Smooth muscle cell (in vitro differentiated cells): ENCODE measurements at regions not wholly inside any gene's neighbourhood (a gene's known extent, or its start where the extent isn't known, plus 50 kb on each side); places are given as distances from the start of the nearest gene placed in this dataset.
"Not testable (repeated sequence)": the region's sequence is repeated elsewhere in the genome, so short reads cannot be mapped to it uniquely, and the experiment has no call there.

Source experiments
- DNase-seq: peaks from one replicate; lab custom pipeline; 2025; ENCODE audit not compliant: unreplicated experiment; lab: John Stamatoyannopoulos, UW
- H2AFZ ChIP-seq: fragments of 200-600 bp; sonication (generic); 2 replicates; pipeline ENCODE4 v1.6.0; 2016; ENCODE audit warnings: antibody characterized with exemption, low read depth, mild to moderate bottlenecking
- H3F3A ChIP-seq: fragments of 200-600 bp; sonication (generic); 2 replicates; pipeline ENCODE4 v1.6.0; 2017; ENCODE audit warnings: antibody characterized with exemption, low read depth
- H3K27ac ChIP-seq: fragments of 200-600 bp; sonication (generic); 2 replicates; pipeline ENCODE4 v1.5.1; 2016; ENCODE audit warnings: low read depth, mild to moderate bottlenecking
- H3K27me3 ChIP-seq: fragments of 200-600 bp; sonication (generic); 2 replicates; pipeline ENCODE4 v1.6.1; 2016; ENCODE audit warnings: low read depth, mild to moderate bottlenecking
- H3K36me3 ChIP-seq: fragments of 200-600 bp; sonication (generic); 2 replicates; pipeline ENCODE4 v1.5.1; 2016; ENCODE audit warnings: low read depth
- H3K4me1 ChIP-seq: fragments of 200-600 bp; sonication (generic); 2 replicates; pipeline ENCODE4 v1.5.1; 2016; ENCODE audit warnings: low read depth
- H3K4me2 ChIP-seq: fragments of 200-600 bp; sonication (generic); 2 replicates; pipeline ENCODE4 v1.6.0; 2016; ENCODE audit warnings: mild to moderate bottlenecking
- H3K4me3 ChIP-seq: fragments of 200-600 bp; sonication (generic); 2 replicates; pipeline ENCODE4 v1.5.1; 2016; ENCODE audit warnings: mild to moderate bottlenecking
- H3K79me2 ChIP-seq: fragments of 200-600 bp; sonication (generic); 2 replicates; pipeline ENCODE4 v1.6.0; 2016; ENCODE audit warnings: low read depth, mild to moderate bottlenecking
- H3K9ac ChIP-seq: fragments of 200-600 bp; sonication (generic); 2 replicates; pipeline ENCODE4 v1.6.0; 2016; ENCODE audit warnings: low read depth
- H3K9me3 ChIP-seq: fragments of 200-600 bp; sonication (generic); replicated peaks from 2 replicates; pipeline ENCODE4 v1.5.1; 2016; ENCODE audit warnings: low read depth
- H4K20me1 ChIP-seq: fragments of 200-600 bp; sonication (generic); 2 replicates; pipeline ENCODE4 v1.6.0; 2016; ENCODE audit warnings: low read depth
- CTCF ChIP-seq: fragments of 200-600 bp; sonication (generic); IDR thresholded peaks from 2 replicates; pipeline ENCODE4 v1.5.1; 2017; ENCODE audit warnings: borderline replicate concordance, mild to moderate bottlenecking, antibody characterized with exemption; ENCODE audit not compliant: insufficient read depth, poor library complexity, severe bottlenecking
- WGBS: methylation state at CpG from one replicate; pipeline ENCODE4 v1.1.7; 2016; ENCODE audit warnings: low lambda C conversion rate; 5-methylcytosine and 5-hydroxymethylcytosine counted together

DNA sequence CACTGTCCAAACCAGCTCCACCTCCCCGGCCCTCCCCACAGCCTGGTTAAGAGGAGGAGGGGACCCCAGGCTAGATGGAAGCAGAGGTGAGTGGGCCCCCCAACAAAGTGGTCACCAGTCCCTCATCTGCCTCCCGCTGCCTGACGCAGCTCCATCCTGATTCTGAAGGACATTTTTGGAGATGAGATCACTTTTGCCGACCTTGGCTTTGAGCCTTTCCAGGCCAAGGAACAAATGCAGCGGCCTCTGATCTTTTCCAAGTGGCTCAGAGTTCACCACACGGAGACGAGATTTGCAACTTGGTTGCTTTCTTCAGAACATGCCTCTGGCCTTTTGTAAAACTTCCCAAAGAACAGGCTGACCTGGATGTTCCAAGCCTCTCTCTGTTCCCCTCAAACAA, 223.1 kb downstream of the NPHP4 start:
- H4K20me1 ChIP-seq: no peaks in the 10 kb centered on the region

GRCh38 chr1:5768014-5768413, 224.2 kb downstream of the NPHP4 start:
- no peaks in the 10 kb centered on the region for H3K79me2 ChIP-seq
- H3K4me1 ChIP-seq: peaks cover 5% of the 10 kb centered on the region
- H3K9ac ChIP-seq: no peak overlapping the region
- peaks cover 8% of the 10 kb centered on the region for H3K27me3 ChIP-seq
- no peaks in the 10 kb centered on the region for H3K36me3 ChIP-seq
- DNase-seq: no peak
- H3K27ac ChIP-seq: no peak overlapping the region
- no peaks in the 10 kb centered on the region for H3F3A ChIP-seq
- H4K20me1 ChIP-seq: no peaks in the 10 kb centered on the region
- H3K4me2 ChIP-seq: no peak overlapping the region
- H2AFZ ChIP-seq: no peak overlapping the region
- TF ChIP-seq CTCF: no peak
- H3K4me3 ChIP-seq: no peak overlapping the region
- WGBS: 72% methylated on average over 10 of the region's 10 CpGs
- no peaks in the 10 kb centered on the region for H3K9me3 ChIP-seq

More for the DNA sequence above, 223.1 kb downstream of the NPHP4 start:
- 87% methylated on average over 7 of the region's 7 CpGs for WGBS
- H3K36me3 ChIP-seq: no peaks in the 10 kb centered on the region
- H3F3A ChIP-seq: no peaks in the 10 kb centered on the region
- peaks cover 8% of the 10 kb centered on the region for H3K27me3 ChIP-seq
- no peaks in the 10 kb centered on the region for H3K79me2 ChIP-seq
- TF ChIP-seq CTCF: no peak
- no peak overlapping the region for H3K4me2 ChIP-seq
- H3K4me3 ChIP-seq: no peak overlapping the region
- no peak overlapping the region for H3K27ac ChIP-seq
- H3K9ac ChIP-seq: no peak overlapping the region
- H2AFZ ChIP-seq: no peak overlapping the region
- no peak for DNase-seq
- H3K4me1 ChIP-seq: peaks cover 5% of the 10 kb centered on the region
- no peaks in the 10 kb centered on the region for H3K9me3 ChIP-seq

- H3K79me2 ChIP-seq, H3F3A ChIP-seq, H3K36me3 ChIP-seq, H4K20me1 ChIP-seq, H3K4me3 ChIP-seq, H3K27ac ChIP-seq, H3K4me2 ChIP-seq, H2AFZ ChIP-seq, H3K27me3 ChIP-seq, DNase-seq, H3K9me3 ChIP-seq, H3K9ac ChIP-seq, H3K4me1 ChIP-seq: not testable (repeated sequence)
- WGBS: 46% methylated on average over 12 of the region's 12 CpGs
These were observed 225.2 kb downstream of the NPHP4 start for GRCh38 chr1:5766996-5767395.

GRCh38 chr1:5765997-5766913, 226.0 kb downstream of the NPHP4 start:
- Histone ChIP-seq H3K4me1 (peaks cover 5% of the 10 kb centered on the region), H3K9me3 (no peaks in the 10 kb centered on the region), H3K4me2 (no peak overlapping the region), H3K27ac (no peak overlapping the region), H3K27me3 (peaks cover 8% of the 10 kb centered on the region), H4K20me1 (no peaks in the 10 kb centered on the region), H3K36me3 (no peaks in the 10 kb centered on the region), H3K9ac (no peak overlapping the region), H3K4me3 (no peak overlapping the region), H3K79me2 (no peaks in the 10 kb centered on the region), H3F3A (no peaks in the 10 kb centered on the region), H2AFZ (no peak overlapping the region)
- TF ChIP-seq CTCF: no peak
- no peak for DNase-seq
- WGBS: 78% methylated on average over 17 of the region's 17 CpGs
